GM12878 (cell line): ENCODE measurements at regions not wholly inside any gene's neighbourhood (a gene's known extent, or its start where the extent isn't known, plus 50 kb on each side); places are given as distances from the start of the nearest gene placed in this dataset.

Experiments
- ATAC-seq: fragments of 200-7000 bp; cut with Tn5 transposase; 3 replicates; pipeline ENCODE4 v1.9.1; 2020; ENCODE audit warnings: mild to moderate bottlenecking, moderate library complexity
- BruUV-seq: library from RNA; stranded (reverse); fragments of 400-500 nt; replicated peaks from 2 replicates; lab custom pipeline; 2021; lab: Mats Ljungman, UMichigan
- CTCF ChIA-PET: fragments of 300-600 bp; sonication (Branson Sonifier 250); formaldehyde crosslinking; extraction: SDS; loops from one replicate; lab custom pipeline; 2021; ENCODE audit warnings: inconsistent platforms; lab: Yijun Ruan, JAX
- POLR2A ChIA-PET: fragments of 350-600 bp; formaldehyde crosslinking; extraction: SDS; loops from one replicate; lab custom pipeline; 2021; ENCODE audit warnings: inconsistent platforms; lab: Charles Lee
- RAD21 ChIA-PET: fragments of 300-600 bp; sonication (Branson Sonifier 250); formaldehyde crosslinking; loops from one replicate; lab custom pipeline; 2023; ENCODE audit warnings: antibody characterized with exemption; ENCODE audit not compliant: unreplicated experiment; lab: Charles Lee
- SMC1A ChIA-PET: fragments of 300-600 bp; sonication (Branson Sonifier 250); formaldehyde crosslinking; loops from one replicate; lab custom pipeline; 2023; ENCODE audit not compliant: unreplicated experiment, uncharacterized antibody; lab: Charles Lee
- DNase-seq: peaks from one replicate; pipeline ENCODE4 v3.0.0-alpha.2; 2011; ENCODE audit warnings: low read depth, low spot score
- FAIRE-seq: peaks from 3 replicates; lab custom pipeline; 2011; peaks lifted over from hg19 to GRCh38; lab: Jason Lieb, UNC
- H2AFZ ChIP-seq: 2 replicates; pipeline ENCODE4 v1.6.0; 2011; ENCODE audit warnings: low read depth, low read length, control low read depth; ENCODE audit not compliant: control insufficient read depth
- H3K27ac ChIP-seq: 2 replicates; pipeline ENCODE4 v1.5.1; 2011; ENCODE audit warnings: control low read depth; ENCODE audit not compliant: control insufficient read depth, insufficient read depth
- H3K27me3 ChIP-seq, 2 experiments: replicated peaks in 1 of 2; 2 replicates each; pipeline versions ENCODE4 v1.6.0 to v1.6.1; 2011; ENCODE audit warnings: low read length in 1 of 2; ENCODE audit not compliant: control insufficient read depth in 2 of 2, insufficient read depth in 2 of 2
- H3K36me3 ChIP-seq, 2 experiments: 2 replicates each; pipeline ENCODE4 v1.5.1; 2011; ENCODE audit warnings: low read length in 1 of 2; ENCODE audit not compliant: control insufficient read depth in 2 of 2, insufficient read depth in 2 of 2
- H3K4me1 ChIP-seq: 2 replicates; pipeline ENCODE4 v1.6.1; 2011; ENCODE audit warnings: mild to moderate bottlenecking, low read length, moderate library complexity, mixed read lengths; ENCODE audit not compliant: control insufficient read depth, insufficient read depth
- H3K4me2 ChIP-seq: 2 replicates; pipeline ENCODE4 v1.6.0; 2011; ENCODE audit warnings: control low read depth; ENCODE audit not compliant: control insufficient read depth, insufficient read depth
- H3K4me3 ChIP-seq: fragments of 200-600 bp; sonication (generic); 2 replicates; pipeline ENCODE4 v1.5.1; 2016
- H3K79me2 ChIP-seq: 2 replicates; pipeline ENCODE4 v1.6.0; 2011; ENCODE audit warnings: low read length; ENCODE audit not compliant: control insufficient read depth, insufficient read depth
- H3K9ac ChIP-seq: 2 replicates; pipeline ENCODE4 v1.8.0; 2011; ENCODE audit warnings: low read length, control low read depth, mixed read lengths; ENCODE audit not compliant: control insufficient read depth, insufficient read depth
- H3K9me3 ChIP-seq: replicated peaks from 3 replicates; pipeline ENCODE4 v1.5.1; 2011; ENCODE audit warnings: mild to moderate bottlenecking, low read length; ENCODE audit not compliant: control insufficient read depth, insufficient read depth
- H4K20me1 ChIP-seq: 2 replicates; pipeline ENCODE4 v1.6.0; 2011; ENCODE audit not compliant: control insufficient read depth, insufficient read depth
- BCLAF1 ChIP-seq: fragments of 450-650 bp; IDR thresholded peaks from 2 replicates; pipeline ENCODE4 v1.6.1; 2017; ENCODE audit warnings: antibody characterized with exemption, mild to moderate bottlenecking, moderate library complexity
- CHD1 ChIP-seq: IDR thresholded peaks from 2 replicates; pipeline ENCODE4 v1.6.1; 2012; ENCODE audit warnings: low read depth, low read length, improper control_type of control experiment
- CHD4 ChIP-seq: fragments of 200-600 bp; sonication (generic); IDR thresholded peaks from 2 replicates; pipeline ENCODE4 v1.6.1; 2016; ENCODE audit warnings: mild to moderate bottlenecking
- CREM ChIP-seq: IDR thresholded peaks from 2 replicates; pipeline ENCODE4 v1.6.1; 2014; ENCODE audit warnings: antibody characterized with exemption, low read depth
- E2F8 ChIP-seq: fragments of 450-650 bp; IDR thresholded peaks from 2 replicates; pipeline ENCODE4 v1.6.1; 2018; ENCODE audit warnings: mild to moderate bottlenecking, low read depth, moderate library complexity; ENCODE audit not compliant: partially characterized antibody
- FOXM1 ChIP-seq: IDR thresholded peaks from 2 replicates; pipeline ENCODE4 v1.6.1; 2012; ENCODE audit warnings: low read depth, mild to moderate bottlenecking, inconsistent platforms, low read length, moderate library complexity
- GATAD2B ChIP-seq: fragments of 450-650 bp; conservative IDR thresholded peaks from 2 replicates; pipeline ENCODE4 v1.6.1; 2017; ENCODE audit warnings: low read depth, mild to moderate bottlenecking, moderate library complexity
- KLF5 ChIP-seq: fragments of 450-650 bp; IDR thresholded peaks from 2 replicates; pipeline ENCODE4 v1.6.1; 2014; ENCODE audit warnings: mild to moderate bottlenecking; ENCODE audit not compliant: partially characterized antibody
- MYC ChIP-seq: IDR thresholded peaks from 2 replicates; pipeline ENCODE4 v1.6.1; 2011; ENCODE audit warnings: mild to moderate bottlenecking, low read length, moderate library complexity, inconsistent platforms; ENCODE audit not compliant: insufficient read depth, insufficient replicate concordance, insufficient read length, severe bottlenecking
- POU2F2 ChIP-seq: IDR thresholded peaks from 3 replicates; pipeline ENCODE4 v1.6.1; 2011; ENCODE audit warnings: low read depth, mild to moderate bottlenecking, low read length, borderline replicate concordance
- SMAD5 ChIP-seq: IDR thresholded peaks from 2 replicates; pipeline ENCODE4 v1.6.1; 2016; ENCODE audit warnings: antibody characterized with exemption, low read depth
- SMARCA5 ChIP-seq: fragments of 450-650 bp; IDR thresholded peaks from 2 replicates; pipeline ENCODE4 v1.6.1; 2017; ENCODE audit warnings: mild to moderate bottlenecking
- SREBF2 ChIP-seq: IDR thresholded peaks from 2 replicates; pipeline ENCODE4 v1.6.1; 2012; ENCODE audit warnings: mild to moderate bottlenecking, low read length
- SUPT20H ChIP-seq: IDR thresholded peaks from 2 replicates; pipeline ENCODE4 v1.6.1; 2011; ENCODE audit warnings: low read depth, mild to moderate bottlenecking, low read length, moderate library complexity, borderline replicate concordance; ENCODE audit not compliant: control insufficient read depth
- YBX1 ChIP-seq: fragments of 450-650 bp; IDR thresholded peaks from 2 replicates; pipeline ENCODE4 v1.6.1; 2016; ENCODE audit warnings: antibody characterized with exemption
- ZBTB33 ChIP-seq: fragments of 450-650 bp; IDR thresholded peaks from 2 replicates; pipeline ENCODE4 v1.6.1; 2017; ENCODE audit warnings: mild to moderate bottlenecking
- ZNF217 ChIP-seq: fragments of 450-650 bp; IDR thresholded peaks from 2 replicates; pipeline ENCODE4 v1.6.1; 2017; ENCODE audit warnings: antibody characterized with exemption, mild to moderate bottlenecking
- ZNF24 ChIP-seq: fragments of 450-650 bp; IDR thresholded peaks from 2 replicates; pipeline ENCODE4 v1.6.1; 2017; ENCODE audit warnings: antibody characterized with exemption, mild to moderate bottlenecking
- WGBS: methylation state at CpG from one replicate; pipeline ENCODE4 v1.1.6; 2016; ENCODE audit warnings: low lambda C conversion rate; ENCODE audit not compliant: insufficient replicate concordance, insufficient coverage; ENCODE audit errors: missing lambda C conversion rate; 5-methylcytosine and 5-hydroxymethylcytosine counted together
- in situ Hi-C: fragments of 300-500 bp; cut with MboI; formaldehyde crosslinking; loops from 9 replicates; pipeline ENCODE4 v1.14.3; 2018; ENCODE audit warnings: mixed read lengths
- intact Hi-C: fragments of 100-400 bp; cut with micrococcal nuclease; formaldehyde crosslinking; loops from one replicate; pipeline ENCODE4 v1.14.2; 2022; ENCODE audit not compliant: unreplicated experiment

DNA sequence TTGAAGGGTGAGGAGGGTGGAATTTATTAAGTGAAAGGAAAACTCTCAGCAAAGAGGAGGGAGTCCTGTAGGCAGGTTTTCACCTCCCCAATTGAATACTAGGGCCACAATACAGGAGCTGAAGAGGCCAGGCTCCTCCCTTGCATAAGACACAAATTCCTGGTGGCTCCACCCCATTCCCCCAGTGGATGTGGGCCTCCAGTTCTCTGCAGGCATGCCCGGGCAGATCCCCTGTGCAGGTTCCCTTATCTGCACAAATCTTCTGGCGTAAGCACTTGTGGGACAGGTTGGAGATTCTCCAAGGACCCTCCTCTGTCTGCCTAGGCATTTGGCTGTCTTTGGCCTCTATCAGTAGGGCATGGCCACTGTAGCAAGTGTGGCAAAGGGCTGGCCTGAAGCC lies 847.1 kb upstream of the MBL2 start:
- ChIA-PET SMC1A (no interaction called here), RAD21 (no interaction called here), POLR2A (no interaction called here), CTCF (no interaction called here)
- H3K27ac ChIP-seq, result no peak overlapping the region
- in situ Hi-C loops, result no loop called here
- no peak overlapping the region for H3K4me3 ChIP-seq
- BruUV-seq, result no TSS peak
- no peaks in the 10 kb centered on the region for H3K36me3 ChIP-seq
- no peak; the same call in 2 of the 3 replicates for ATAC-seq
- no peaks in the 10 kb centered on the region for H3K4me1 ChIP-seq
- FAIRE-seq, result no peak
- H3K4me2 ChIP-seq, result no peak overlapping the region
- H3K79me2 ChIP-seq, result no peaks in the 10 kb centered on the region
- intact Hi-C loops, result no loop called here
- no peak for DNase-seq
- H3K9ac ChIP-seq, result no peak overlapping the region
- H3K9me3 ChIP-seq, result no peaks in the 10 kb centered on the region
- no peaks in the 10 kb centered on the region for H3K27me3 ChIP-seq
- no peaks in the 10 kb centered on the region for H4K20me1 ChIP-seq
- 12% methylated on average over 2 of the region's 2 CpGs for WGBS
- no peak overlapping the region for H2AFZ ChIP-seq
- TF ChIP-seq SREBF2, result no peak
- TF ChIP-seq CREM, result no peak
- TF ChIP-seq FOXM1, result no peak
- TF ChIP-seq SMAD5, result no peak
- no peak for TF ChIP-seq SMARCA5
- no peak for TF ChIP-seq ZNF217
- no peak for TF ChIP-seq POU2F2
- no peak for TF ChIP-seq GATAD2B
- TF ChIP-seq KLF5, result no peak
- TF ChIP-seq E2F8, result no peak
- no peak for TF ChIP-seq BCLAF1
- TF ChIP-seq CHD1, result no peak
- TF ChIP-seq SUPT20H, result no peak
- no peak for TF ChIP-seq CHD4
- TF ChIP-seq YBX1, result no peak
- TF ChIP-seq ZNF24, result no peak
- no peak for TF ChIP-seq ZBTB33
- TF ChIP-seq MYC, result no peak
